HepG2 (cell line): ENCODE measurements at regions not wholly inside any gene's neighbourhood (a gene's known extent, or its start where the extent isn't known, plus 50 kb on each side); places are given as distances from the start of the nearest gene placed in this dataset.

Experiments used
- EEA1 ChIP-seq: sonication (generic); formaldehyde crosslinking; IDR thresholded peaks from 2 replicates; pipeline ENCODE4 v1.5.1; 2020; ENCODE audit warnings: mild to moderate bottlenecking, missing genetic modification reagents, borderline replicate concordance
- FOXP1 ChIP-seq, 2 experiments: fragments of 450-650 bp in 1 of 2; IDR thresholded peaks; 2 replicates each; pipeline ENCODE4 v1.6.1; 2017 to 2018; ENCODE audit warnings: antibody characterized with exemption in 1 of 2
- RBM22 ChIP-seq: fragments of 200-400 bp; formaldehyde crosslinking; optimal IDR thresholded peaks from 2 replicates; pipeline ENCODE3; 2017; ENCODE audit warnings: mild to moderate bottlenecking, low read length, moderate library complexity
- SIX1 ChIP-seq: sonication (generic); formaldehyde crosslinking; IDR thresholded peaks from 2 replicates; pipeline ENCODE4 v1.4.0; 2020; ENCODE audit warnings: missing genetic modification reagents, borderline replicate concordance
- STAG1 ChIP-seq: sonication (generic); formaldehyde crosslinking; IDR thresholded peaks from 2 replicates; pipeline ENCODE4 v1.4.0; 2020; ENCODE audit warnings: missing genetic modification reagents
- TP53 ChIP-seq: sonication (generic); formaldehyde crosslinking; conservative IDR thresholded peaks from 2 replicates; pipeline ENCODE4 v1.4.0; 2020; ENCODE audit warnings: missing genetic modification reagents
- ZKSCAN5 ChIP-seq: sonication (generic); formaldehyde crosslinking; IDR thresholded peaks from 2 replicates; pipeline ENCODE4 v1.5.1; 2020; ENCODE audit warnings: mild to moderate bottlenecking, missing genetic modification reagents
- ZNF317 ChIP-seq: sonication (generic); formaldehyde crosslinking; IDR thresholded peaks from 2 replicates; pipeline ENCODE4 v1.5.0; 2020; ENCODE audit warnings: mild to moderate bottlenecking, missing genetic modification reagents
- ZNF430 ChIP-seq: sonication (generic); formaldehyde crosslinking; IDR thresholded peaks from 2 replicates; pipeline ENCODE4 v1.9.0; 2021; ENCODE audit warnings: mild to moderate bottlenecking, missing genetic modification reagents
- ZNF569 ChIP-seq: sonication (generic); formaldehyde crosslinking; IDR thresholded peaks from 2 replicates; pipeline ENCODE4 v1.5.0; 2020; ENCODE audit warnings: mild to moderate bottlenecking, missing genetic modification reagents, moderate library complexity, borderline replicate concordance
- ZNF720 ChIP-seq: sonication (generic); formaldehyde crosslinking; IDR thresholded peaks from 2 replicates; pipeline ENCODE4 v1.4.0; 2020; ENCODE audit warnings: missing genetic modification reagents
- ZNF747 ChIP-seq: sonication (generic); formaldehyde crosslinking; IDR thresholded peaks from 2 replicates; pipeline ENCODE4 v1.8.1; 2023; ENCODE audit warnings: missing genetic modification reagents, mild to moderate bottlenecking, borderline replicate concordance
- TF ChIP-seq, protein P1 (sequence below): sonication (generic); formaldehyde crosslinking; IDR thresholded peaks from 2 replicates; pipeline ENCODE4 v1.8.0; 2022; ENCODE audit warnings: missing genetic modification reagents, mild to moderate bottlenecking, moderate library complexity, borderline replicate concordance
- TF ChIP-seq, protein P2 (sequence below): sonication (generic); formaldehyde crosslinking; IDR thresholded peaks from 2 replicates; pipeline ENCODE4 v1.8.1; 2023; ENCODE audit warnings: mild to moderate bottlenecking, missing genetic modification reagents
- TF ChIP-seq, protein P3 (sequence below): sonication (generic); formaldehyde crosslinking; IDR thresholded peaks from 2 replicates; pipeline ENCODE4 v1.8.0; 2022; ENCODE audit warnings: mild to moderate bottlenecking, missing genetic modification reagents, borderline replicate concordance
- TF ChIP-seq, protein P4 (sequence below): sonication (generic); formaldehyde crosslinking; IDR thresholded peaks from 2 replicates; pipeline ENCODE4 v1.5.1; 2020; ENCODE audit warnings: missing genetic modification reagents, mild to moderate bottlenecking, borderline replicate concordance
- TF ChIP-seq, protein P5 (sequence below): sonication (generic); formaldehyde crosslinking; IDR thresholded peaks from 2 replicates; pipeline ENCODE4 v1.5.0; 2020; ENCODE audit warnings: mild to moderate bottlenecking, missing genetic modification reagents, moderate library complexity
- TF ChIP-seq, protein P6 (sequence below): sonication (generic); formaldehyde crosslinking; IDR thresholded peaks from 2 replicates; pipeline ENCODE4 v1.4.0; 2020; ENCODE audit warnings: missing genetic modification reagents, borderline replicate concordance

DNA sequence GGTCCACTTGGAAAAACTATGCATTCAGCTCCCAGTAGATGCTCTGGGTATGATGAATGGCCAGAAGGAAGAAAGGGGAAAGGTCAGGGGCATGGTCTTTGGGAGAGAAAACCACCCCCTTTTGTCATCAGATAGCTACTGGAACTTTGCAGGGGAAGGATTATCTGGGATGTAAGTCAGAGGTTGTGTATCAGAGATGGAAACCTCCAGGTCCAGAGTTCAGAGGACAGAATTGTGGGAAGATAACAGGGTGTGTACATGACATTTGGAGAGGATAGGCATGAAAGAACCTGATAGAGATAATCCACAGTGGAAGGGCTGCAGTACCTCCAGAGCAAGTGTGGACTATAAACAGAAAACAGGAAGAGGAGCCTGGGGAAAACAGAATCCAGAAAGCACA lies 262.7 kb downstream of the SPRY1 start (continued):
- TF ChIP-seq, protein P1, sequence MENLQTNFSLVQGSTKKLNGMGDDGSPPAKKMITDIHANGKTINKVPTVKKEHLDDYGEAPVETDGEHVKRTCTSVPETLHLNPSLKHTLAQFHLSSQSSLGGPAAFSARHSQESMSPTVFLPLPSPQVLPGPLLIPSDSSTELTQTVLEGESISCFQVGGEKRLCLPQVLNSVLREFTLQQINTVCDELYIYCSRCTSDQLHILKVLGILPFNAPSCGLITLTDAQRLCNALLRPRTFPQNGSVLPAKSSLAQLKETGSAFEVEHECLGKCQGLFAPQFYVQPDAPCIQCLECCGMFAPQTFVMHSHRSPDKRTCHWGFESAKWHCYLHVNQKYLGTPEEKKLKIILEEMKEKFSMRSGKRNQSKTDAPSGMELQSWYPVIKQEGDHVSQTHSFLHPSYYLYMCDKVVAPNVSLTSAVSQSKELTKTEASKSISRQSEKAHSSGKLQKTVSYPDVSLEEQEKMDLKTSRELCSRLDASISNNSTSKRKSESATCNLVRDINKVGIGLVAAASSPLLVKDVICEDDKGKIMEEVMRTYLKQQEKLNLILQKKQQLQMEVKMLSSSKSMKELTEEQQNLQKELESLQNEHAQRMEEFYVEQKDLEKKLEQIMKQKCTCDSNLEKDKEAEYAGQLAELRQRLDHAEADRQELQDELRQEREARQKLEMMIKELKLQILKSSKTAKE (CRISPR knock-in tag): peak; percentile 65; the same call in 1 of the 2 replicates
- TF ChIP-seq ZKSCAN5 (CRISPR knock-in tag) (no peak), ZNF747 (CRISPR knock-in tag) (0 out of 2 replicates have a peak, but pooled peaks have one; percentile 27), SIX1 (0 out of 2 replicates have a peak, but pooled peaks have one; percentile 48), FOXP1 (IDR thresholded peaks at IDR 0.05) (no peak), FOXP1 (CRISPR knock-in tag; IDR thresholded peaks at IDR 0.05) (peak; percentile 66), TP53 (CRISPR knock-in tag) (no peak), RBM22 (no peak), STAG1 (CRISPR knock-in tag) (peak; percentile 38), EEA1 (no peak), ZNF720 (CRISPR knock-in tag) (no peak), ZNF430 (CRISPR knock-in tag) (0 out of 2 replicates have a peak, but pooled peaks have one; percentile 29), ZNF569 (CRISPR knock-in tag) (no peak), ZNF317 (CRISPR knock-in tag) (0 out of 2 replicates have a peak, but pooled peaks have one; percentile 55)
- TF ChIP-seq, protein P2, sequence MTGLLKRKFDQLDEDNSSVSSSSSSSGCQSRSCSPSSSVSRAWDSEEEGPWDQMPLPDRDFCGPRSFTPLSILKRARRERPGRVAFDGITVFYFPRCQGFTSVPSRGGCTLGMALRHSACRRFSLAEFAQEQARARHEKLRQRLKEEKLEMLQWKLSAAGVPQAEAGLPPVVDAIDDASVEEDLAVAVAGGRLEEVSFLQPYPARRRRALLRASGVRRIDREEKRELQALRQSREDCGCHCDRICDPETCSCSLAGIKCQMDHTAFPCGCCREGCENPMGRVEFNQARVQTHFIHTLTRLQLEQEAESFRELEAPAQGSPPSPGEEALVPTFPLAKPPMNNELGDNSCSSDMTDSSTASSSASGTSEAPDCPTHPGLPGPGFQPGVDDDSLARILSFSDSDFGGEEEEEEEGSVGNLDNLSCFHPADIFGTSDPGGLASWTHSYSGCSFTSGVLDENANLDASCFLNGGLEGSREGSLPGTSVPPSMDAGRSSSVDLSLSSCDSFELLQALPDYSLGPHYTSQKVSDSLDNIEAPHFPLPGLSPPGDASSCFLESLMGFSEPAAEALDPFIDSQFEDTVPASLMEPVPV (CRISPR knock-in tag): no peak
- TF ChIP-seq, protein P3, sequence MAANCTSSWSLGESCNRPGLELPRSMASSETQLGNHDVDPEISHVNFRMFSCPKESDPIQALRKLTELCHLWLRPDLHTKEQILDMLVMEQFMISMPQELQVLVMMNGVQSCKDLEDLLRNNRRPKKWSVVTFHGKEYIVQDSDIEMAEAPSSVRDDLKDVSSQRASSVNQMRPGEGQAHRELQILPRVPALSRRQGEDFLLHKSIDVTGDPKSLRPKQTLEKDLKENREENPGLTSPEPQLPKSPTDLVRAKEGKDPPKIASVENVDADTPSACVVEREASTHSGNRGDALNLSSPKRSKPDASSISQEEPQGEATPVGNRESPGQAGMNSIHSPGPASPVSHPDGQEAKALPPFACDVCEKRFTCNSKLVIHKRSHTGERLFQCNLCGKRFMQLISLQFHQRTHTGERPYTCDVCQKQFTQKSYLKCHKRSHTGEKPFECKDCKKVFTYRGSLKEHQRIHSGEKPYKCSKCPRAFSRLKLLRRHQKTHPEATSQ: peak; percentile 30; the same call in 1 of the 2 replicates
- TF ChIP-seq, protein P4, sequence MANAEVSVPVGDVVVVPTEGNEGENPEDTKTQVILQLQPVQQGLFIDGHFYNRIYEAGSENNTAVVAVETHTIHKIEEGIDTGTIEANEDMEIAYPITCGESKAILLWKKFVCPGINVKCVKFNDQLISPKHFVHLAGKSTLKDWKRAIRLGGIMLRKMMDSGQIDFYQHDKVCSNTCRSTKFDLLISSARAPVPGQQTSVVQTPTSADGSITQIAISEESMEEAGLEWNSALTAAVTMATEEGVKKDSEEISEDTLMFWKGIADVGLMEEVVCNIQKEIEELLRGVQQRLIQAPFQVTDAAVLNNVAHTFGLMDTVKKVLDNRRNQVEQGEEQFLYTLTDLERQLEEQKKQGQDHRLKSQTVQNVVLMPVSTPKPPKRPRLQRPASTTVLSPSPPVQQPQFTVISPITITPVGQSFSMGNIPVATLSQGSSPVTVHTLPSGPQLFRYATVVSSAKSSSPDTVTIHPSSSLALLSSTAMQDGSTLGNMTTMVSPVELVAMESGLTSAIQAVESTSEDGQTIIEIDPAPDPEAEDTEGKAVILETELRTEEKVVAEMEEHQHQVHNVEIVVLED (CRISPR knock-in tag): no peak
- TF ChIP-seq, protein P5, sequence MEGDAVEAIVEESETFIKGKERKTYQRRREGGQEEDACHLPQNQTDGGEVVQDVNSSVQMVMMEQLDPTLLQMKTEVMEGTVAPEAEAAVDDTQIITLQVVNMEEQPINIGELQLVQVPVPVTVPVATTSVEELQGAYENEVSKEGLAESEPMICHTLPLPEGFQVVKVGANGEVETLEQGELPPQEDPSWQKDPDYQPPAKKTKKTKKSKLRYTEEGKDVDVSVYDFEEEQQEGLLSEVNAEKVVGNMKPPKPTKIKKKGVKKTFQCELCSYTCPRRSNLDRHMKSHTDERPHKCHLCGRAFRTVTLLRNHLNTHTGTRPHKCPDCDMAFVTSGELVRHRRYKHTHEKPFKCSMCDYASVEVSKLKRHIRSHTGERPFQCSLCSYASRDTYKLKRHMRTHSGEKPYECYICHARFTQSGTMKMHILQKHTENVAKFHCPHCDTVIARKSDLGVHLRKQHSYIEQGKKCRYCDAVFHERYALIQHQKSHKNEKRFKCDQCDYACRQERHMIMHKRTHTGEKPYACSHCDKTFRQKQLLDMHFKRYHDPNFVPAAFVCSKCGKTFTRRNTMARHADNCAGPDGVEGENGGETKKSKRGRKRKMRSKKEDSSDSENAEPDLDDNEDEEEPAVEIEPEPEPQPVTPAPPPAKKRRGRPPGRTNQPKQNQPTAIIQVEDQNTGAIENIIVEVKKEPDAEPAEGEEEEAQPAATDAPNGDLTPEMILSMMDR (CRISPR knock-in tag): no peak
- TF ChIP-seq, protein P6, sequence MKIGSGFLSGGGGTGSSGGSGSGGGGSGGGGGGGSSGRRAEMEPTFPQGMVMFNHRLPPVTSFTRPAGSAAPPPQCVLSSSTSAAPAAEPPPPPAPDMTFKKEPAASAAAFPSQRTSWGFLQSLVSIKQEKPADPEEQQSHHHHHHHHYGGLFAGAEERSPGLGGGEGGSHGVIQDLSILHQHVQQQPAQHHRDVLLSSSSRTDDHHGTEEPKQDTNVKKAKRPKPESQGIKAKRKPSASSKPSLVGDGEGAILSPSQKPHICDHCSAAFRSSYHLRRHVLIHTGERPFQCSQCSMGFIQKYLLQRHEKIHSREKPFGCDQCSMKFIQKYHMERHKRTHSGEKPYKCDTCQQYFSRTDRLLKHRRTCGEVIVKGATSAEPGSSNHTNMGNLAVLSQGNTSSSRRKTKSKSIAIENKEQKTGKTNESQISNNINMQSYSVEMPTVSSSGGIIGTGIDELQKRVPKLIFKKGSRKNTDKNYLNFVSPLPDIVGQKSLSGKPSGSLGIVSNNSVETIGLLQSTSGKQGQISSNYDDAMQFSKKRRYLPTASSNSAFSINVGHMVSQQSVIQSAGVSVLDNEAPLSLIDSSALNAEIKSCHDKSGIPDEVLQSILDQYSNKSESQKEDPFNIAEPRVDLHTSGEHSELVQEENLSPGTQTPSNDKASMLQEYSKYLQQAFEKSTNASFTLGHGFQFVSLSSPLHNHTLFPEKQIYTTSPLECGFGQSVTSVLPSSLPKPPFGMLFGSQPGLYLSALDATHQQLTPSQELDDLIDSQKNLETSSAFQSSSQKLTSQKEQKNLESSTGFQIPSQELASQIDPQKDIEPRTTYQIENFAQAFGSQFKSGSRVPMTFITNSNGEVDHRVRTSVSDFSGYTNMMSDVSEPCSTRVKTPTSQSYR: peak; percentile 41; the same call in 1 of the 2 replicates
